Stimulated activated CD4-positive, alpha-beta T cell treated with anti-CD3 and anti-CD28 coated beads, Interleukin-1b, Interleukin-23, amount 100 ng/mL, for 48 hours (primary cell): ENCODE measurements at regions not wholly inside any gene's neighbourhood (a gene's known extent, or its start where the extent isn't known, plus 50 kb on each side); places are given as distances from the start of the nearest gene placed in this dataset.
A peak's percentile ranks its signal among the peaks of the same experiment; 100 is the strongest.
"Not testable (repeated sequence)": the region's sequence is repeated elsewhere in the genome, so short reads cannot be mapped to it uniquely, and the experiment has no call there.

ENCODE experiments used
- DNase-seq: peaks from one replicate; pipeline ENCODE4 v3.0.0-alpha.2; 2020

DNA sequence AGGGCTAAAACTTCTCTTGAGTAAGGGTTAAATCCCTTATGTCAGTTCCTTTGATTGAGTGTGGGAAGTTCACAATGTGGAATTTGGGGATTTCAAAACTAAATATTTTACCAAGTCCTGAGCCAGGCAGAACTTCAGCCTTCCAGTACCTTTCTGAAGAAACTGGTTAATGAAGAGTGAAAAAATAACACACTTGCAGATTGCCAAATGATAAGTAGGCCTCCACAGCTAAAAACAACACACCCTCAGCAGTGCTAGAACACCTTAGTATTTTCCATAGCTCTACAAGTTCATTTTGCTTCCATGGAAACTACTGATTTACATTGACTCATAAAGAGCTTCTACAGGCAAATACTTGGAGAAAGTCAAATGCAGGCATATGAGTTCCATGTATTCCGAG, 326.8 kb downstream of the ZNF674 start:
- DNase-seq, result no peak

DNA sequence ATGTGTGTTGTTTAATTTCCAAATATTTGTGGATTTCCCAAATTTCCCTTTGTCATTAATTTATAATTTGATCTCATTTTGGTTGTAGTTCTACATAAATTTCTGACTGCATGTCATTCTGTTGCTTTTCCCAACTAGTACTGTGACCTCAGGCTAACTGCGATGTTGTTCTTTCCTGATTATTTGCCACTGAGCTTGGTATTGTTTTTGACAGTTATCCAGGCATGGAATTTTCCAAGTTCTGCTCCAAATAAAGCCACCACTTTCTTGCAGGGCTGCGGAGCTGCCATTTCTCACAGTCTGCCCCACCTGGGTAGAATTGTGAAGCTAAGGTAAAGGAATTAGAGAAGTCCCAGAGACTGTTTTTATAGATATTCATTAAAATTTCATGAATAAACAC, 328.8 kb downstream of the ZNF674 start:
- no peak for DNase-seq

DNA sequence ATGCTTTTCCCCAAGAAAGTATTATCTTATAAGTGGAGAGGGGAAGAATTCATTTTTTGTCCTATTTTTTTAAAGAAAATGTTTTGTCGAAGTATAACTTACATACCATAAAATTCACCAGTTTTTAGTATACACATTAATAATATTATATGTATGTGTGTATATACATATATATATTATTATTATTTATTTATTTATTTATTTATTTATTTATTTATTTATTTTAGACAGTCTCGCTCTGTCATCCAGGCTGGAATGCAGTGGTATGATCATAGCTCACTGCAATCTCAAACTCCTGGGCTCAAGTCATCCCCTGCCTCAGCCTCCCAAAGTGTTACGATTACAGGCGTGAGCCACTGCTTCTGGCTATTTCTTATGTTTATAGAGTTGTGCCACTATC, 334.1 kb downstream of the ZNF674 start:
- DNase-seq, result no peak

DNA sequence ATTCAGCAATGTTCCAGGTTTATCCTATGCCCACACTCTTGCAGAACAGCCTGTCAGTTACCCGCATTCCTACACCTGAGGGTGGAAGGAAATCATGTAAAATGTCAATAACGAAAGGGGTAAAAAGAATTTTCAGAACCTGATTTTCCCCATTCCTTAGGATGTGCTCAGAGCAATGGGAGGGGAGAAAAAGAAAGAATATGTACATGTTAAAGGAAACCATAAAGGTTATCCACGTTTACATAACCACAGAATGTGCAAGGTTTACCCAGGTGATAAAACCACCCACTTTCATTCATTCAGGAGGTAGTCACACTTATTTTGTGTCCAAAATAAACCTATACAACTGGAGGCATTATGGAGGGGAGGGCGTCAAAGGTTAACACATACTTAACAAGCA, 335.5 kb downstream of the ZNF674 start:
- DNase-seq, result no peak

DNA sequence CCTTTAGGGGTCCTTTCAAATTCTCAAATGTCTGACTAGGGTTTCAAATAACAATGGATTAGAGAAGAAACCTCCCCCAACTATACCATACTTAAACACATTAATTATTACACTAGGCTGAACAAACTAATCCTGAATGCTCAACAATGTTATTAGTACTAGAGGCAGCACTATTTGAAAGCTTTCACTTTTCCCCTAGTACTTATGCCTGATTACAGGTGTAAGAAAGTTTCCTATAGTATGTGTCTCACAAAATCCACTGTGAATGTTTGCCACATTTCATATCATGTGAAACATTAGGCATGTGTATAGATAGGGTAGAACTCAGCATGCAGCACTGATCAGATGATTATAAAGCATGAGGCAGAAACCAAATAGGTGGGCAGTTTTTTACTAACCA, 336.2 kb downstream of the ZNF674 start:
- DNase-seq, result no peak

DNA sequence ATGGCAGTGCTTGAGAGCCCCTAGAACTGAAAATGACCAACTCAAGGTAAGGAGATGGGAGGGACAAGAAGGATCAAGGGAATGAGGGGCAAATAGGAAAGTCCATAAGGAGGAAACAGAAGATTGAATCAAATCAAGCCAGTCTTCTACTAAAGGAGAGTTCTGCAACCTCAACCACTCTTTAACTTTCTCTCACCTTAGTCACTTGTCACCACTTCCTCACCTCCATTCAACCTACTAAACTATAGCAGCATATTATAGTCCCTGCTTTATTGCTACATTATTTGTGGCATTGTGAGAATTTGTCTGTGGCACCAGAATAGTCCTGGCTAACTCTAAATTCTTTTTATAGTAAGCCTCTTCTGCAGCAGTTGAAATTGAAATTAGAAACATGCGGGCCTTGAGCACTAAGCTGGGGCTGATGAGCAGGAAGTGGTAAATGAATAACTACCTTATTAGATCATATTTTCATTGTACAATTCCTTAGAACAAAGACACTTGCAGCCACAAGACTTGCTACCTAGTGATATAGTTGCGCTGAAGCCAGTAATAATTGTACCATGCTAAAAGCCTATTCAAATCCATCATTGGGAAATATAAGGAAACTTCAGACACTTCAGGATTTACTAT, 336.9 kb downstream of the ZNF674 start:
- DNase-seq, result no peak

DNA sequence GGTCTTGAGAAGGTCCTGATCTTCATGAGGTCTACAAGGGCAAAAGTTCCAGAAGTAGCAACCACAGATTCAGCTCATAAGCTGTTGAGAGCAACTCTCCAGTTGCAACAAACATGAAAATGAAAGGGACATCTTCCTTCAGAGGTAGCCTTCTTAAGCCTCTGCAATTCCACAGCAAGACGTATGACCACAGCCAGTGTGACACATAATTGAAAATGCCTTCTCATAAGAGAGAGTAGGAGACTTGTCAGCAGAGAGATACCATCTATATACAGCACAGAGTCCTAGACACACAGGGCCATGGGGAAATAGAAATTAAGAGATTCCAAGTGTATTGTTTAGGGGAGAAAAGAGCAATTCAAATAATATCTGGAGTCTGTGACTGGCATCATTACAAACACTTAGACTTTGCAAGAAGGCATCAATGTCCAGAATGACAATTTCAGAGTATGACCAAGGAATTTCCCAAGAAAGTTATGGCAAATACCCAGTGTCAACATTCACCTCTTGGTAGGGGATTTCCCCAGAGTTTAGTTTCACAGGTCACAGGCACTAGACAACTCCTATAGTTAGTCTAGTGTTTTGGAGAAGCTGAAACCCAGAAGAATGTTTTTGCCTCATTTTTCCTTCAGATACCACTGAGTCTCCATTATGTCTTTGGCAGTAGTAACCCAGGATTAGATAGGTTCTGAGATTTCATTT, 340.3 kb downstream of the ZNF674 start:
- no peak for DNase-seq

DNA sequence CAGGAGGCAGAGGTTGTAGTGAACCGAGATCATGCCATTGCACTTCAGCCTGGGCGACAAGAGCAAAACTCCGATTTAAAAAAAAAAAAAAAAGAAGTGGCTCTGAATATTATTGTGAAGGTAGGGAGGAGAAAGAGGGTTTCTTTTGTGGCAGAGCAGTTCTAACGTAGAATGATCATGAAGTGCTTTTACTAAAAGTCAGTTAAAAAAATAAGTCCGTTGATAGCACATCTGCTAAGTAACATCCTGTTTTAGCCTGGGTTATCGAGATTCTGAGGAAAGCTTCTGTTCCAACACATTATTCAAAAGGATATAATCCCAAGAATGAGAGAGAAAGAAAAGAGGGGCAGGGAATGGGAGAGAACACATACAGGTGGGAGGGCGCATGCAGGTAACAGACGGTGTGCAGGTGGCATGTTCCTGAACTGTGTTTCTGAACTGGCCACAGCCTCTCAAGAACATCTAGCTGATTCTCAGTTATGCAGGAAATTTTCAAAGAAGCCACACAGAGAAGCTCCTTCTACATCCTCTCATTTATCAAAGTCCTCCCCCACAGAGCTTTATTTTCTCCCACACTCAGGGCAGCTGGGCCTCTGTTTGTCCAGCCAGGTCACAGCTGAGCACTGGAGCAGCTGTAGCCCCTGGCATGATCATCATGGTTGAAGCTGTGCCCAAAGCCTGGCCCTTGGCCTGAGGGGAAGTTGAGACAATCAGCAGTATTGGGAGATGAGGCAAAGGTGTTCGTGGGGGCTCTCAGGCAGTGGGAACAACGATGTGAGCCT, 342.3 kb downstream of the ZNF674 start:
- DNase-seq, result no peak

DNA sequence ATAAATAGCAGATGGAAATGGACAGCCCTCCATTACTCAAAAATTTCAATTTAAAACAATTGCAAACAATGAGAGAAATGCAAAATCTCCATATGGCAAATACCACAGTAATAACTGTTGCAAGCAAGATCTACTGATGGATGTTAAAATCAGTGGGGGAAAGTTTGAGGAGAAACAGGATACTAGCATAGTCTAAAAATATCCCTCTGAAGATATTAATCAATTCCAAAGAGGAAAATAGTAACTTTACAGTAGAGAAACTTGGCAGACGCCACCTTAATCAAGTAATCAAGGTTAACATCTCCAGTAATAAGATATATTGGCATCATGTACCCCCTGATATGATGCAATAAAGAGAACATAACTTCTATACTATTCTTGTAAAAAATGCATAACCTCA, 344.8 kb downstream of the ZNF674 start:
- DNase-seq, result no peak

DNA sequence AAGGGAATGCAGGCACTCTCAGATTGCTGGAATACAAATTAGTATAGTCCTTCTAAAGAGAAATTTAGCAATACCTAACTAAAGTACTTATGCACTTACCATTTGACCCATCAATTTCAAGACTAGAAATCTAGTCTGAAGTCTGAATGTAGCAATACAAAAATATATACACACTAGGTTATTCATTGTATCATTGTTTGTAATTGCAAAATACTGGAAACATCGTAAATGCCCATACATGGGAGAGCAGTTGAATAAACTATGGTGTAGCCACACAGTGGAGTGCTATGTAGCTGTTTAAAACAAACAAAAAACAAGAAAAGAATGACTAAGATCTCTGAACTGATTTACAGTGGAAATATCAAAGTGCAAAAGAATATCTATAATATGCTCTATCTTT, 346.4 kb downstream of the ZNF674 start:
- no peak for DNase-seq

DNA sequence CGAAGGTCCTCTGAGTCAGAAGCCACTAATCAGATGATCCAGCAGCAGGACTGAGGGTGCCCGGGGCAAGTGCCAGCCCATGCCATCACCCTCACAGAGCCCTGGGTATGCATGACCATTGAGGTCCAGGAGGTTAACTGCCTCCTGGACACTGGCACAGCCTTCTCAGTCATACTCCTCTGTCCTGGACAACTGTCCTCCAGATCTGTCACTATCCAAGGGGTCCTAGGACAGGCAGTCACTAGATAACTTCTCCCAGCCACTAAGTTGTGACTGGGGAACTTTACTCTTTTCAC, 358.5 kb downstream of the ZNF674 start:
- DNase-seq, result not testable (repeated sequence)

DNA sequence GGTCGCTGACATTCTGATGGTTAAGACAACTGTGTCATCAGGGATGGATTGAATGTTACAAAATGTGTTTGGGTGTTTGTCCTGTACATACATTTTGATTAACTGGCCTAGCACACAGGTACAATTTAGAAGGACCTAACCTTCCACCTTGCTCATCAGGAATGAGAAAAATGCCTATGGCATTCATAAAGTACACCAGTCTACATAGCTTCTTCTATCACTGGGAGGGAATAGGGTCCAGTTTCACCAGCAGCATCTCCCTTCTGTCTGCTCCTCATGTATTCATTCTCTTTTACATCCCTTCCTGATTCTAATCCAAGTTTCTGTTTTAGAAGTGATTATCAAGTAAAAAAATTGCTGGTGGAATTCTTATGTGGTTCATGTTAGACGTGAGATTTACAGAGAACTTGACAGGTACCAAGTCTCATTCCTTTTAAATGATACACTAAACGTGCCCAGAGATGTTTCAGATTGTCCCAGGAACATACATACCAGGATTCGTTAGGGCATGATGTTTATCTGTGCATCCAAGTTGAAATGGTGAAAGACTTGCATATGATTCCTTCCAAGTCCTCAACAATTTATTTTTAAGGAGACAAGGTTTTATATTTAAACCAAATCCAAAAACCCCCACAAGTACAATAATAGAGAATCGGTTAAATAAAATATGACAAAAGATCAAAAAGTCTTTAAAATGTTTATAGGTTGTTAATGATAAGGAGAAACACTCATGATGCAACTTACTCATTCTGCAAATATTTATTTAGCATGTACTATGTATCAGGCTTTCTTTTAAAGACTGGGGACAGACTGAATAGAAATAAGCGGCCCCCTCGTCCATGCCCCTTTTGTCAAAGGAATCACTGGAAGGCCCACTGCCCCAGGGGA, 359.1 kb downstream of the ZNF674 start:
- no peak for DNase-seq

DNA sequence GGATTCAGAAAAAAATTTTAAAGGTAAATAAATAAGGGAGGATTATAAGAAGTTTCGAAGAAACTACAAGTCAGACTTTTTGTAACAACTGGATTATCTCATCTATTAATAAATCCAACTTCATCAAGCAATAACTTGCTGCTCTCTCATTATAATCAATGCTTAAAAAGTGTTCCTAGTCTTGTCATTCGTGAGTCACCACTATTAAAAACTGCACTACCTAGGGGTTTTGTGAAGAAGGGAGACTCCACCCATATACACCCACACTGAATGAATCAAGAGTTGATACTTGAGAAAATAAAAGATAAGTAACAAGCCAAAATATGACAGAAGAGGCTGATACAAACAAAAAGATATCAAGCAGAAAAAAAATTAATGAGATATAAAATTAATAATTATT, 360.5 kb downstream of the ZNF674 start:
- DNase-seq, result no peak

DNA sequence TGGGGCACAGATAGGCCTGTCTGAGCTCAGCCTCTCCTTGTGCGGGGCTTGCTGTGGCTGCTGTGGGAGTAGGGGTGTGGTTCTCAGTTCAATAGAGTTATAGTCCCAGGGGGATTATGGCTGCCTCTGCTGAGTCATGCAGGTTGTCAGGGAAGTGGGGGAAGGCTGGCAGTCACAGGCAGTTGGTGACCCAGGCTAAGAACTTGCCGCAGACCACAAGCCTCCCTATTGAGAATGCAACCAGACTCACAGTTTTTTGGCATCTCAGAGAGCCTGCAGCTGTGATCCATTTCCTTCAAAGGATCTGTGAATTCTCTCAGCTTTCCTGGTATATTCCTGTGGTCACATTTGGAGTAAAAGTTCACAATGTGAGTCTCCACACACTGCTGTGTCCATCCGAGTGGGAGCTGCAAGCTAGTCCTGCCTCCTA, 364.9 kb downstream of the ZNF674 start:
- DNase-seq, result peak; percentile 4

DNA sequence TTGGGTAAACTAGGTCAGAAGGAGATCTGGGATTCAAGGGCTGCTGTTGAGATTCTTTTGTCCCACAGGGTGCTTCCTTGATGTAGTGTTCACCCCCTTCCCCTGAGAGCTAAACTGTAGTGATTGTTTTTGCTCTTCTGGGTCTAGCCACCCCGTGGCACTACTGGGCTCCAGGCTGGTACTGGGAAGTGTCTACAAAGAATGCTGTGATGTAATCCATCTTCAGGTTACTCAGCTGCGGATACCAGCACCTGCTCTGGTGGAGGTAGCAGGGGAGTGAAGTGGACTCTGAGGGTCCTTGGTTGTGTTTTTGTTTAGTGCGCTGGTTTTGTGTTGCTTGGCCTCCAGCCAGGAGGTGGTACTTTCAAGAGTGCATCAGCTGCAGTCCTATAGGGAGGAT, 365.5 kb downstream of the ZNF674 start:
- no peak for DNase-seq

DNA sequence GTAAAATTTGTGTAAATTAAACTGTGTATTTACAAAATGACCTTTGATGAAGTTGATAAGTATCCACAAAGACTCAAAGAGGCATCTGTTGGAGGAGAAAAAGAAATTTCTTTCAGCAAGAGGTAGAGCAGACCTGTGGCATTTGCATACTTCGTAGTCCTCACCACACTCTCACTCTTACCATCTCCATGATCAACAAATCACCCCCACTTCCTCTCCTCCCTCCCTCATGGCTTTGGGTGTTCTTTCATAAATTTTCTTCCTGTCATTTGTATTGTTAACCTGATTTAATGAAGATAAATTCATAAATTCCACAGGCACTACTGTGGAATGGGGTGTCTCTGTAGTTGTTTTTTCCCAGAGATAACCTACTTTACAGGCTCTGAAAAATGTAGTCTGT, 366.5 kb downstream of the ZNF674 start:
- no peak for DNase-seq

DNA sequence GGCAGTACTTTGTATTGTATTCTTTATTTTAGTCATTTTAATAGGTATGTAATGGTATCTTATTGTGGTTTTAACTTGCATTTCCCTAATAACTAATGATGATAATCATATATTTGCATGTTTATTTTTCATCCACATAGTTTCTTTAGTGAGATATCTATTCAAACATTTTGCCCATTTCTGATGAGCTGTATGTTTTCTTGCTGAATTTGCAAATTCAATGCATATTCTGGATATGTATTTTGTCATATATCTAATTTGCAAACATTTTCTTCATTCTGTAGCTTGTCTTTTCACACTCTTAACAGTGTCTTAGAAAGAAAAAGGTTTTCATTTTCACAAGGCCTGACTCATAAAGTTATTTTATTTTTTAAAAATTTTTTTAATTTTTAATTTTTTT, 372.1 kb downstream of the ZNF674 start:
- no peak for DNase-seq

DNA sequence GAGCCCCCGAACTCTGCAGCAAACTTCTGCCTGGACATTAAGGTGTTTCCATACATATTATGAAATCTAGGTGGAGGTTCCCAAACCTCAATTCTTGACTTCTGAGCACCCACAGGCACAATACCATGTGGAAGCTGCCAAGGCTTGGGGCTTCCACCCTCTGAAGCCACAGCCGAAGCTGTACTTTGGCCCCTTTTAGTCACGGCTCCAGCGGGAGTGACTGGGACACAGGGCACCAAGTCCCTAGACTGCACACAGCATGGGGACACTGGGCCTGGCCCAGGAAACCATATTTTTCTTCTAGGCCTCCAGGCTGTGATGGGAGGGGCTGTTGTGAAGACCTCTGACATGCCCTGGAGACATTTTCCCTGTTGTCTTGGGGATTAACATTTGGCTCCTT, 373.8 kb downstream of the ZNF674 start:
- not testable (repeated sequence) for DNase-seq

DNA sequence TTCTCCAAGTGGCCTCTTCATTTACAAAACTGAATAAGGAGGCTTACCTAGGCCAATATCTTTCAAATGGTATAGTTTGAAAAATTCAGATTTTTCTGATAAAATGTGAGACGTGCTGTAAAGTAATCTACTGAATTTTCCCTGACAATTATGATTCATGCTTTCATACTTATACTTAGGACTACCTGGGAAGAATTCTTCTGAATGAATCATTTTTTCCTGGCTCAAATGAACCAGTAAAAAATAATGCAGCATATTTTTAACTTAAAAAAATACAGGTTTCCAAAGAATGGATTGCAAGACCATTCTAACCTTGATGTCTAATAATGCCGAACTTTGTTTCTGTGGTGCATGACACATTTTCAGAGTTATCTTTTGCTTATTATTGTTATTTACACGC, 375.4 kb downstream of the ZNF674 start:
- no peak for DNase-seq

DNA sequence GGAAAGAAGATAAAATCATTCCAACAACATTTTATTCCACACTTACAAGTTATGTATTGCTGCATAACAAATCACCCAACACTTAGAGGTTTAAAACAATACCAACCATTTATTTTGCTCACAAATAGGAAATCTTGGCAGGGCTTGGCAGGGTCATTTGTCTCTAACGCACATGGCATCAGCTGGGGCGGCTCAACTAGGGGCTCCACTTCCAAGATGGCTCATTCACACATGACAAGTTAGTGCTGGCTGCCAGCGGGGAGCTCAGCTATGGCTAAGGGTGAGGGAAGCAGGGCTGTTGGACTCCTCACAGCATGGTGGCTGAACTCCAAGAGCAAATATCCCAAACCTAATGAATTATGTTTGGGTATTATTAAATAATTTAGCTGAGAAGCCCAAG, 377.0 kb downstream of the ZNF674 start:
- no peak for DNase-seq

DNA sequence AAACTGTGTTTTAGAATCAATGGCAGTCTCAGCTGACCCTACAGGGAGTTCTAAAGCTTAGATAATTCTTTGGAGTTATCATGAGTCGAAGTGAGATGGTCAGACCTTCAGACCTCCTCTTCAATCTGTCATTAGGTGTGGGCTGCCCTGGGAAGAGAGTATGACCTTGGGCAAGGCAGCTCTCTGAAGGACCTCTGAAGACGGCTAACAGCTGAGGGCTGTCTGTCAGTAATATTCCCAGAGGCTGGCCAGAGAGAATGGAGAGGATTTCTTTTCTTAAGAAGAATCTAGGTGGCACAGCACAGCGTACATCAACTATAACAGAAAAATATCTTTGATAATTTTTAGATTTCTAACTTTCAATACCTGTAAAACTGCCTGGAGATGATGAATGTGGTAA, 379.4 kb downstream of the ZNF674 start:
- no peak for DNase-seq

DNA sequence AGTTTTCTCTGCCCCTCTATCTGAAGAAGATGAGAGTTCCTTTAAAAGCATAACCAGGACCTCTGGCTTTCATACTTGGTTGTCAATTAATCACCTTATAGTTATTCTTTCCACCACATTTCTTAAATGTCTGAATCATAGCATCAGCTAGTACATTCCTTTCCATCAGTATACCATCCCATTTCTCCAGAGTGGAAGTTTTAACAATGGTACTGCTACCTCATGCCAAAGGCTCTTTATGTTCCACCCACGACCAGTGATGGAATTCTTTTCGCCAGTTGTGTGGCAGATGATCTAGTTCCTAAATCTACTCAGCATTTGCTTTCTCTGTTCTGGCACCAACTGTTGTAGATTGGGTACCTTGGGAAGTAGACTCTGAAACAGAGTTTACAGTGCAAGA, 379.8 kb downstream of the ZNF674 start:
- DNase-seq, result no peak

DNA sequence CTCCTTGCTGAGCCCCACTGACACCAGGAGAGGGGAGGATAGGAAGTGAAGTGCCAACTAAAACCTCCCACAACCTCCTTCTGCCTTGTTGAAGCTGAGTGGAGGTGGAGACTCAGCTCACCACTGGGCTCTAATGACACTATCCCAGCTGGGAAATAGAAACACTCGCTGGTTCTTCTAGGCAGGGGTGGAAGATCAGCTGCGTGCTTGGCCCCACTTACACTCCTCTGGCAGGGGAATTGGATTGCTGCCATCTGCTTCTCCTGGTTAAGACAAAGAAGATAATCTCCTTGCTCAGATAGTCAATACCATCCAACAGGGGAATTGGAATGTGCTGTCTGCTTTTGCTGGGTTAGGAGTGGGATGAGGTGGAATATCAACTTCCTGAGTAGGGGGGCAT, 392.5 kb downstream of the ZNF674 start:
- DNase-seq, result no peak
